ENCODE measurements at regions not wholly inside any gene's neighbourhood (a gene's known extent, or its start where the extent isn't known, plus 50 kb on each side); places are given as distances from the start of the nearest gene placed in this dataset.
"Not testable (repeated sequence)": the region's sequence is repeated elsewhere in the genome, so short reads cannot be mapped to it uniquely, and the experiment has no call there.

DNA sequence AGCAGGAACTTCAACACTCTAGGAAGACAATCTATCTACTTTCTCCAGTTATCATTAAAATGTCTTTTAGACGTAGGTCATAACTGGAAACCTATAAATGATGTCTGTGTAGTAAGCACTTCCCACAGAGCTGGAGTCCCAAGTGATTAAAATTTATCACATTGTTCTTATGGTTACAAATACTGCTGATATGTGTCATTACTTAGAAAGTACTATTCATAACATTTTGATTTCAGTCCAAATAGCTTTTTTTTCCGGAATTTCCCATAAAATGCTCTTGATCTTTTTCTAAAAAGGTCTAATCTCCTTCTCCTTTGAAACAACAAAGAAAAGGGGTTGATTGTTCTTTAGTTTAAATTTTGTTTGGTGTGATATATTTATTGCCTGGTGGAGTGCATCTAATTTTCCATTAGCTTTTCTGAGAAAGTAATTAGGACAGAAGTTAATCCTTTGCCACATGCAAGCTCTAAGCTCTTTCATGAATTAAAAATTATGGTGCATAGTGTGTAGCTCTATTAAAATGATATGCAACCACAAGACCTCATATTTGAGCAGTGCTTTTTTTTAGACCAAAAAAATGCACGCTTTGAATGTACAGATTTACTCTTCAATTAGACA, 132.7 kb upstream of the TCF21 start:
- no peak for DNase-seq (ENCODE audit: low spot score)

DNA sequence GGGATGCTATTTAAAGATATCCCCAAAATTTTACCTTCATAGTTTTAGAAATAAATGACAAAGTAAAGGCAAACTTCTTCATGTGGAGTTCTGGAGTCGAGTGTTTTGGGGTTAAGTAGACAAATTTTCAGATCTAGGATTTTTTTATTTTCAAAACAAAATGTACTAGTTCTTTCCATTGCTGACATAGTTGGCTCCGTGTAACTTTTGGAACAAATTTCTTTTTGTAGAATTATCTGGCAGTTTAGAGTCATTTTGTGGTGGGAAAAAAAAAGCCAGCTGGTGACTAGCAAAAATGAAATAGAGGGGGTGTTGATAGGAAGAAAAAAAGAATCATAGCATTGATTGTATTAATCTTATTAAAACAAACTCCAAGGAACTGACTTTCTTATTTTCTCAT, 131.6 kb upstream of the TCF21 start:
- DNase-seq (ENCODE audit: low spot score), result no peak

GRCh38 chr6:133758815-133759335, 130.0 kb upstream of the TCF21 start:
- DNase-seq (ENCODE audit: low spot score), result no peak

- DNase-seq (ENCODE audit: low spot score), result no peak
Observed at GRCh38 chr6:133759524-133759923, 129.4 kb upstream of the TCF21 start.

DNA sequence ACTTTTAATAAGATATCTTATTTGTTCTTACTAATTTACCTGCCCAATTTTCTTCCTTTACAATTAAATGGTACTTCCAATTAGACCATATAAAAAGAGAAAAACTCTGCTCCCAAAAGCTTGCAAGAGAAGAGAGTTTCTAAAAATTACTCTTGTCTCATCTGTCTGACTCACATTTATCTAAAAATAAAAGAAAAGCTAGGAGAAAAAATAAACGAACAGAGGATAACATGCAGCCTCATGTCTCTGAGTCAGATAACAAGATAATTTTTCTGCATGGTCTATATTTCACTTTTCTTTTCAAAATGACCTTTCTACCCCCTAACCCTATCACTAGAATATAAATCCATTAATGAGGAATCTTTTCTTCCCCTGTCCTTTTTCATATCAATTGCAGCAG, 127.2 kb upstream of the TCF21 start:
- DNase-seq (ENCODE audit: low spot score), result peak; percentile 29

- no peak for DNase-seq (ENCODE audit: low spot score)
Observed at GRCh38 chr6:133764008-133764753, 124.7 kb upstream of the TCF21 start.

DNA sequence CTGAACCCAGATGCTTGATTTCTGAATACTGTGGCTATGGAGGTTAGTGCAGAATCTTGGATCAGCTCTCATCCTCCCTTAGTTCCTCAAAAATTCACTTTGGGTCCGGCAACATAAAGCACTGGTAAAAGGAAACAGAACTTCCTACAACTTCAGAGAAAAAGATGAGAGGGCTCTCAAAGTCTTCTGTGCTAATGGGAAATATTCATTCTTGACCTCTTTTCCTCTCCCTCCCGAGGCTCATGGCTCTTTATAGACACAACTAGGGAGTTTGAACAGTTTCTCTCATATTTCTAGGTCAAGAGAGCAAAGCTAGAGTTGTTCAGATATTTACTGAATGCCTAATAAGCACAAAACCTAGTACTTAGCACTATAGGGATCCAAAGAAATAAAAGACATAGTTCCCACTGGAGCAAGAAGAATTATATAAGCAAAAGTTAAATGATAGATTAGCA, 124.1 kb upstream of the TCF21 start:
- DNase-seq (ENCODE audit: low spot score), result no peak

GRCh38 chr6:133767357-133767970, 121.4 kb upstream of the TCF21 start:
- DNase-seq (ENCODE audit: low spot score), result no peak

DNA sequence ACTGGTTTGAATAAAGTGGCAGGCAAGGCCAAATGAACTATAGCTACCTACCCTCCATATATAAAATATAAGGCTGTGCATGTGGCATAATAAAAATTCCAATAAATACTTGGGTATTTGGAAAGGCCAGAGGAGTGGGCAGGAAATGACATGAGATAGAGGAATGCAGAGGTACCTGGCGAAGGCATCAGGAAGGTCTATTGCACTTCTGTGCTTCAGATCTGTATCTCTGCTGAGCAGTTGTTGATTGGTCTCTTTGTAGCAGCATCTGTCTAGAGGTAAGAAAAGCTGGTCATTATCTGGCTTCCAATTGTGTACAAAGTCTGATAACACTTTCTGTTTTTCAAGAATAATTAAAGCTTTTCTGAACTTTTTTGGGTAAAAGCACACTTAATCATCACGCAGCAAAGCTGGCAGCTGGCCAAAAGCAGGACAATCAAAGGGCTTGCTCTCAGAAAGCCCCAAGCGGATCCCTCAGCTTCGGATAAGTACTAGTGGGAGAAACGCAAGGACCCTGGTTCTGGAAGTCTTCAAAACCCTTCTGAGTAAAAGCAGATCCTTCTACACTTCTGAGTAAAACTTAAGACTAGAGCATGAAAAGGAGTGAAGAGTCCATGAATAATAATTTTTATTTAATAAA, 120.1 kb upstream of the TCF21 start:
- no peak for DNase-seq (ENCODE audit: low spot score)

DNA sequence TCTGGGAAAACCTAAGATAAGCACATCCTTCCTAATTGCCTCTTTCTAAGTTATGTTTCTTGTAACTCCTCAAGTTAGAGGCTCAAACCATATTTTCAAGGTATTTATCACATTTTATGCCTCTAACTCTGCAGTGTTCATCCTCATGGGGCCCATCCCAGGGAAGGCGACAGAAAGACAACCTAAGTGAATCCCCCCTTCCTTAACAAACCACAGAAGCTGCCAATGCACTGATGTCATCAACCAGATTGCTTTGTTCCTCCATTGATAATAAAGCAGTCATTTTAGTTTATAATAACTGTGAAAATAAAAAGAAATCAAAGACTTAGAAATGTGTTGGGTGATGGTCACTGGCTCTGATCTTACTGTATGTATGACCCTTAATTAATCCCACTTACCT, 119.5 kb upstream of the TCF21 start:
- DNase-seq (ENCODE audit: low spot score), result no peak

GRCh38 chr6:133772567-133772966, 116.3 kb upstream of the TCF21 start:
- DNase-seq (ENCODE audit: low spot score), result no peak

- no peak for DNase-seq (ENCODE audit: low spot score)
Observed at GRCh38 chr6:133773776-133774175, 115.1 kb upstream of the TCF21 start.

DNA sequence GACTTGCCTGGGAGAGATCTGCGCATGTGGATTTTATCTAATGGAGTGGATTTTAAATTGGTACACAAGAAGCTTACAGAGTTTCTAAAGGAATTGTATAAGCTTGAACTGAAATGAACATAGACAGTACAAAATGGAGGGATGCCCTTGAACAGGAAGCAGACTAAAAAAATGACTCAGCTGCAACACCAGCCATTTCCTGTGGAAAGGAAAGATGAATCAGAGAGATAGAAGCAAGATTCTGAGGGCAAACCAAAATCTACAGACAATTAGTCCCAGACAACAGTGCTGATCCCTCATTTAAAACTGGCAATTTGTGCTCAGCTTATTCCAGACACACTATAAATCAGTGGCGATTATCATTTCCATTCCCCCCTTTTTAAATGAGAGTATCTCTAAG, 114.6 kb upstream of the TCF21 start:
- no peak for DNase-seq (ENCODE audit: low spot score)

DNA sequence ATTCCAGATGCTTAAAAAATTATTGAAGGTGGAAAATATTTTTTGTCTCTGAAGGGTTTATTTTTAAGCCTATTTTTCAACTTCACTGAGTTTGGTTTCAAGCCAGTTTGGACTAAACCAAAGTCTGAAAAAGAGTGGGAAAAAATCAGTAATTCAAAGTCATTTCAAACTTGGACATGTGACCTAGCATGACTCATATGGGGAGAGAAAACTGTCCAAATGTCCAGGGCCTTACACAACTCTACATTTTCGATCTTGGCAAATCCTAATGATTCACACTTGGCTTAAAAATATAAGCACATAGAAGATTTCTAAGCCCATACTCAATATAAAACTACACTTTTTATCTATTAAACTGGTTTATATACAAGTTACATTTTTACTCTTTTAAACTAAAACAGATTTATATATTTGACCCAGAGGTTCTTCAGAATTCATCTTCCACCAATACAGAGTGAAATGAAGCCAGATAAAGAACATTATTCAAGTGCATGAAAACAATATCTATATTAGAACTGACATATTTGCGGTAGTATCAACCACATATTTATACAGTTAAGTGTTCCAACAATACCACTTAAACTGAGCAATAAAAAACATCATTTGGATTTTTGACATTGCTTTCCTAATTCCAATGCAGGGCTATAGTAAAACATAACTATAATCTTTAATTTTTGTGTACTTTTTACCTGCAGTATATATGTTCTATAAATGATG, 110.3 kb upstream of the TCF21 start:
- DNase-seq (ENCODE audit: low spot score), result no peak

GRCh38 chr6:133779916-133780695, 108.8 kb upstream of the TCF21 start:
- no peak for DNase-seq (ENCODE audit: low spot score)

GRCh38 chr6:133786016-133786415, 102.9 kb upstream of the TCF21 start:
- no peak for DNase-seq (ENCODE audit: low spot score)

DNA sequence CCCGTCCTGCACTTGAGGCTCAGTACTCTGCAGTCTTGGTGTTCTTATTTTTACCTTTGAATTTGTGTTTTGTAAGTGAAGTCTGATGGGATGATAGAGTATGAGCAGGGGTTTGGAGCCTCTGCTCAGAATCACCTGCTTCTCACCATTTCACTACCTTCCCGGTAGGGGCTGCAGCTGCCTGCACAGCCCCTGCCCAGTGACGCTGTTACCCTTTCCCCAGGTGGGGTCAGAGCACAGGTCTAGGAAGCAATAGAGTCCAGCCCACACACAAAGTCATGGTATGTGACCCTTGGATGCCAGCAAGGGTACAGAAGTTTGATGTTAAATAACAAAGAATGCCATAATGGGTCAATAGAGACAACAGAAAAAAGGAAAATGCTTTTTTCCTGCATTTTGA, 101.8 kb upstream of the TCF21 start:
- DNase-seq (ENCODE audit: low spot score), result no peak

DNA sequence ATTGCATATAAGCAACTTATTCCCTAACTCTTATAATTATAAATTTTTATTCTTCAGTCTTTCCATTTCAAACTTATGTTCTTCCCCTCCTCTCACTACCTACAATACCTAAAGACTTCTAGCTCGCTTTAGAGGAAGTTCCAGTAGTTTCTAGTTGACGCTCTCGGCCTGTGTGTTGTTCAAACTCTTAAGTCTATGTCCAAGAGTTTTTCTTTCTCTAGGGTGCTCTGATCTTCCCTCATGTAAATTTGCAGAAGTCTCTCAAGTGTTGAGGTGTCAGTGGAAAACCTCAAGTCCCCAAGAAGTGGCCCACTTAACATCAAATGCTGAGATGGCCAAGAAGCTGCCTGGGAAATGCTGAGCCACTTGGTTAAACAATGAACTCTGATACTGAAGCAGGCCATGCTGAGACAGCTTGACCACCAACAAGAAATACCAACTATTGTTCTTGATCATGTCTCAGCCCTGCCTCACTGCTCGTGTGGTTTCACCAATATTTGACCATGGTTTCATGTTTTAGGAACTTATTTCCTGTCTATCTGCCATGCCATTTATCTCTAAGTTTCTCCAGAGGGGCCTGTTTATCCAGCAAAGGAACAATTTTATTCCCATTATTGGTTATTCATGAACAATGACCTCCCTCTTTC, 100.9 kb upstream of the TCF21 start:
- no peak for DNase-seq (ENCODE audit: low spot score)

DNA sequence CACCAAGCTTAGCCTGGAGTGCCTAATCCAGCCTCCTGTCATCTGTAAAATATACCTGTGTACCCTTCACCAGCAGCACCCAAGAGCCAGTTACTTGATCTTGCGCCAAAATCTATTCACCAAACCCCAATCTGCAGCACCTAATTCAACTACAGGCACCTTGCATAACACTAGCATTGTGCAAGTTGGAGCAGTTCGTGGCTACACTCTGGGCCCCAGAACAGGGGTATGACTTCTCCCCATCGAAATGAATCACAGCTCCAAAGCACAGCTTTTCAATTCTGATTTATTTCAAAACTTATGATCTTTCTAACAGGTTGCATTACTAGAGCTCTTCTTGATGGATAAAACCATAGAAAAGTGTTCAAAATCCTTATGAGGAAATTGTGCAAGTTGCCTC, 100.4 kb upstream of the TCF21 start:
- DNase-seq (ENCODE audit: low spot score), result no peak

- not testable (repeated sequence) for DNase-seq (ENCODE audit: low spot score)
Observed at GRCh38 chr6:133789449-133789848, 99.5 kb upstream of the TCF21 start.

GRCh38 chr6:133790756-133791155, 98.2 kb upstream of the TCF21 start:
- not testable (repeated sequence) for DNase-seq (ENCODE audit: low spot score)

All from putamen (tissue), 1 donor.